GM19455 (cell line): ENCODE measurements at regions not wholly inside any gene's neighbourhood (a gene's known extent, or its start where the extent isn't known, plus 50 kb on each side); places are given as distances from the start of the nearest gene placed in this dataset.

Source experiments
- ATAC-seq: cut with Tn5 transposase; IDR thresholded peaks from one replicate; pipeline ENCODE4 v1.9.1; 2021; ENCODE audit not compliant: unreplicated experiment

DNA sequence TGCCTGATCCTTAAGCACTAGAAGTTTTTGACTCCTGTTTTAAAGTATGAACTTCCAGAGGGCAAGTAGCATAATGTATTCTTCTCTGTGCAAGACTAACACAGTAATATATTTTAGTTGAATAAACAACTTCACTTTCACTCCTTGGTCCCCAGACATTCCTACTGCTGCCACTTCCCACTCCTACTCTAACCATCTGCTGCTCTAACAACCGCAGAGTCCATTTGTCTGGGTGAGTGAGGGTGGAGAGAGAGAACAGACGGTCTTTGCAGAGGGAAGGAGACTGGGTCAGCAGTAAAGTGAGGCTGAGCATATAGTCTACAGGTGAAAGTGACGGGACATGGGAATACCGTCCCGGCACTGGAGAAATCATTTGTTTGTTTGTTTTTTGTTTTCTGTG is 301.0 kb upstream of the SLCO3A1 start:
- no peak for ATAC-seq

DNA sequence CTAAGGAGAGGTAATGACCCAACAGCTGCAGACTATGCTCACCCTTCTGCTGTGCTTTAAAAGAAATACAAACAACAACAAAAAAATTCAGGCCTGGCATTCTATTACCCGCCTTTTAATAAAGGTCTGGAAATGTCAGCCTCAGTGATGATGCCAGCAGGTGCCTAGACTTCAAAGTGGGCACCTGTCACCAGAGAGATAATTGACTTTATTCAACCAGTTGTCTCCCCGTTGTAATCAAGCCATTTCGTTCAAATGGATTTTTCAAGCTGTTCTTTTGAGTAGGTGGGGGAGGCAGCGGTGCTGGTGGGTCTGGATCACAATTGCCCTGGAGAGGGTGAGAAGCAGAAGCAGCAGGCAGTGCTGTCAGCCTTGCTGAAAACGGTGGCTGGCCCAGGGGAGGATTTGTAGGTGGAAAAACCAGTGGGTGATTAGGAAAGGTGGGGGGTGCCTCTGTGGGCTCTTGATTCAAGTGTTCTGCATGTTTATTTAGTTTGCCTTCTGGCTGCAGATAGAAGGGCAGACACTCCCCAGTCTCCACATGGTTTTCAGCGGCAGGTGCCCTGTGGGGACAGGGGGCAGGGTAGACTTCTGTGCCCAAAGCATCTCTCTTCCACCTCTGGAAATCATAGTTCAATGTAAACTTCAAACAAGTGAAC is 300.2 kb upstream of the SLCO3A1 start:
- no peak for ATAC-seq

DNA sequence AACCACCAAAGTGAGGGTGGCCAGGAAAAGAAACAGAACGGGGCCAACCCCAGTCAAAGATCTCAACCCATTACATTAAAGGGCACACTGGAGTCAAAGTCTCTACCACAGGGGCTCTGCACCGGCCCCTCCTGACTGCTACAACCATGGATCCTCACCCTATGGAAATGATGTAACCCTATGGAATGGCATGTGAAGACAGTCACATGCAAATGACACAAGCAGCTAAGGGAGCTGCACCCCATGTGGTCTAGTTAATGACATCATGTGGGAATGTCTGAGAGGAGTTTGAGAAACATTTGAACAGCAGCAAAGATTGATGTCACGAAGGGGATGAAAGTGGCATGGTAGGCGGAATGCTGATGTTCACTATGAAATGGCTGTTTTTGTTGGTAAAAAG is 298.2 kb upstream of the SLCO3A1 start:
- no peak for ATAC-seq

DNA sequence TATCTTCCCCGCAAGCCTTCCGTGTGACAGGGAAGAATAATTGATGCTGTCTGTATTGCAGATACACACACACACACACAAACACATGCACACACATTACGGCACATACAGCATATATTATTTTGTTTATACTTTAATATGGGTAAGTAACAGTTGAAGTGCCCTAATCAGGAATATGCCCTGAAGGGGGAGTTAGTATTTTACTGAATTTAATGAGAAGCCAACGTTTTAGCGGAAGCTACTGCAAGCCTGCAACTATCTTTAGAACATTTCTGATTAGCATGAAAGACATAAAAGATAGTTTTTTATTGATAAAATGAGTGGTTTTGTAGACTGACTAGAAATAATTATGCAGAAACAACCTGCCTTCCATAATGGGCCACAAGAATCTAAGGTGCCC is 296.6 kb upstream of the SLCO3A1 start:
- ATAC-seq, result no peak

DNA sequence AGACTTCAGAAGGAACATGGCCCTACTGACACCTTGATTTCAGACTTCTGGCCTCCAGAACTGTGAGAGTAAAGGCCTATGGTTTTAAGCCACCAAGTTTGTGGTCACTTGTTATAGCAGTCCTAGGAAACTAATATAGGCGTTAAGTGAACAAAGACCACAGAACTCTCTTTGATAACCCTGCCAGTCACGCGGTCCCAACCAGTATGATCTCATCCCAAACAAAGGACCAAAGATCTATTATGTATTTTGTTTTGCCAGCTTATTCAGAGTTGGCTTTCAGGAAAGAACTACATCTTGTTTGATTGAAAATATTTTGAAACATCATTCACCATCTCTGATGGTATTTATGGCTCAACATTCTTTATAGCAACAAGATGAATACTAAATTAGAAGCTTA is 294.4 kb upstream of the SLCO3A1 start:
- no peak for ATAC-seq

DNA sequence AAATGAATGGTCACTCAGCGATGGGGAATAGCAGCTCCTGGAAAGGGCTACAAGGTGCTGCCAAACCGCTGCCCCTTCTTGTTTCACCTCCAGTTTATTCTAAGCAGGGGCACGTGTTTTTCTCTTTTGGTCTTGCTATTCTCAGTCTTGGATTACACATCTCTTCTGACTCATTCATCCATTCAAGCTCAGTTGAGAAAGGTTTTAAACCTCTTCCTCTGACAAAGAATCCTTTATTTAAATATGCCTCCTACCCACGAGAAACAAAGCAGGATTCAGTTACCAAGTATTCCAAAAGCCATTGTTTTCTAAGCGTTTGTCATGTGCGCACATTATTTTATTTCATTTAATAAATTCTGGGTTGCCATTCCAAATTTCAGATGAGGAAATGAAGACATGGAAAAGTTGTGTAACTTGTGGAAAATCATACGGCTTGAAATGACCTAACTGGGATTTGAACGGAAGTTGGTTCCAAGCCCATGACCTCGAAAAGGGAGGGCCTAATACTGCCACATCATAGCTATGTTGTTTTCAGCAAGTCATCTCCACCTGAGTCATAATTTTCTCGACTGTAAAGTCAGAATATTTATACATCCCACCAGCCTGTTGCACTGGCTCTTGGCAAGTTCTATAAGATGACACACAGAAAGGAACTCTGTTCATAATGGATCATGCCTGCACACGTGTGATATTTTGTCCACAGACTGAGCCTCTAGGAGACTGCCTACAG is 292.0 kb upstream of the SLCO3A1 start:
- ATAC-seq, result no peak

DNA sequence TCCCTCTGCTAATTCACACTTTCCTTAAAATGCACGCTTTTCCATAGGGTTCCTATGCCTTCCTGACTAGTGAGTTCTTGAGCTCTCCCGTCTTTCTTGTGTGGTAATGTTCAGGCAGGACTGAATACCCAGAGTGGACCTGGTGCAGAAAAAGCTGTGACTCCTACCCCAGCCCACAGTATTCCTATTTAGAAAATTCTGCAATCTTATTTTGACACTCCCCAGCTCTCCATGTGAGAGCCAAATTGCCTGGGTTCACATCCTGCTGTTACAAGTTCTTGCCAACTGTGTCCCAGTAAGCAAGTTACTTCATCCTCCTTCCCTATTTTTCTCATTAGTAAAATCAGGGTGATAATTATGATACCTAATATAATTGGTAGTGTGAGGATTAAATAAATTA is 290.8 kb upstream of the SLCO3A1 start:
- no peak for ATAC-seq

DNA sequence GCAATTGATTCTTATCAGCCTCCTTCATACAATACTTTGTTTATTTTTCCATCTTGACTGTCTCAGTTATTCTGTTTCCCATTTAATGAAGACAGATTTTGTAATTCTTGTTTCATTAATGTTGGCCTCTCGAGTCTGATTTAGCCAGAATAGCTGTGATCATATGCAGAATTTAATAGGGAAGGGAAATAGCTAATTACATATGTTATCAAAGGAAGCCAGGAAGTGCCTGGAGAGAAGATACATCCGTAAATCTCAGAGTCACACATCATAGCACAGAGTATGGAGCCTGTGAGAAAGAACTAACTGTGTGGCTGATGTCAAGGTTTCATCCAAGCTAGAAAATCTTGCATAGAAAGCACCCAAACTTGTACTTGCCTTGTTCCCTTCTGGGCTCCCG is 288.9 kb upstream of the SLCO3A1 start:
- ATAC-seq, result no peak

DNA sequence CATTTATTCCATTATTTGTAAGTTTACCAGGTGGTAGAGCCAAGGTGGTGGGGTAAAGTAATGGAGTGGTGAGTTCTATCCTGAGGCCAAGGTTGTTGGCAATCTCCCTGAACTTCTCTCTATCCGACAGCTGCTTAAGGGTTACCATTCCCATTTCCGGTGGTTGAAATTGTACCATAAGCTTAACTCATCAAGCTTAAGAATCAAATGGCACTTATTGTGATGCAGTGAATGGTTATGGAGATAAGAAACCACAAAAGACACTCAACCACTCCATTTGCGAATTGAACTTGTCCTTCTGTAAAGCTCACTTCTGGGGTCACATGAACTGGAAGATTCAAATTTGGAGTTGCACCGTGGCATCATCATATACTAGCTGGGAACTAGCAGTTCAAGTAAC is 287.4 kb upstream of the SLCO3A1 start:
- ATAC-seq, result no peak

DNA sequence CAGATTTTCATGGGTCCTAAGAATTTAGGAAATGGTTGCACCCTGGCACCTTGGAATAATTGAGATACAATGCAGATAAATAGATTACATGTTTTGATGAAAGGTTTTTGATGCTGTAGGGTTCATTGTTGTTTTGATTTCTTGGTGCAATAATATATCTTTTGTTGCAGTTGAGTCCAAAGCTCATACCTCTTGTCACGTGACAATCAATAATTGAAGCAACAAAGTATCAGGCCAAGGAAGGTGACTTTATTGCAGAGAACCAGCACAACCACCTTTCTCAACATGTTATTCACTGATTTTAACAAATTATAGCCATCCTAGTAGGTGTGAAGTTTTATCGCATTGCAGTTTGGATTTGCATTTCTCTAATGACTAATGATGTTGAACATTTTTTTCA is 285.5 kb upstream of the SLCO3A1 start:
- no peak for ATAC-seq

DNA sequence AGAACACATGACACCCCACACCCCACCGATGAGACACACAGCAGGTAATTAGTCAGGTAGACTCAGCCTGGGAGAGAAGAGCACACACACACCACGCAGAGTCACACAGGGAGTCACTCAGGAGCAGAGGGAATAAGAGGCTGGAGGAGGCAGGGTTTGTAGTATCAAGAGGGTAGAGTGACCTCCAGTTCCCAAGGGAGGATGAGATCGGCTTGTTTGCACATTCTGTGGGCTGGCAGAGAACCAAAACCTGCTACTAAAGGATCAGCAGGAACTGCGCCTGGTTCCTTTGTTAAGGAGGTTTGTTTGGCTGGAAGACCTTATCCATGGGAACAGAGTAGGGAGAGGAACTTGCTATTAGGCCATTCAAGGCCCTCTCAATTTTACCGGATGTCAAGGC is 281.4 kb upstream of the SLCO3A1 start:
- no peak for ATAC-seq

DNA sequence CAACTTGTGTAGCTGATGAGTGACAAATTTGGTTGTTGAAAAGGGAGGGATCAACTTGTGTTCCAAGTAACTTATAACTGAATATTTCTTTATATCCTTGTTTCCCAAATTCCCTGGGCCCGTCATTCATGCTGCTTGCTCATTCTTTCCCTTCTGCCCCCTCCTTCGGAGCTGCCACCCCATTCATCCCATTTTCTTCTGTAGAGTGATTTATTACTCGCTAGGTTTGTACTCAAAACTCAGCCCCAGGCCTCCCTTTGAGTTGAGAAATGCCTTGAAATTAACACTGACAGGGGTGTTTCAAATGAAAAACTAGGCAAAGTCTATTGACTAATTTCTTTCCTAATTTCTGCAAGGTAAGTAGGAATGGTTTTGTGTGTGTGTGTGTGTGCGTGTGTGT is 277.4 kb upstream of the SLCO3A1 start:
- no peak for ATAC-seq

DNA sequence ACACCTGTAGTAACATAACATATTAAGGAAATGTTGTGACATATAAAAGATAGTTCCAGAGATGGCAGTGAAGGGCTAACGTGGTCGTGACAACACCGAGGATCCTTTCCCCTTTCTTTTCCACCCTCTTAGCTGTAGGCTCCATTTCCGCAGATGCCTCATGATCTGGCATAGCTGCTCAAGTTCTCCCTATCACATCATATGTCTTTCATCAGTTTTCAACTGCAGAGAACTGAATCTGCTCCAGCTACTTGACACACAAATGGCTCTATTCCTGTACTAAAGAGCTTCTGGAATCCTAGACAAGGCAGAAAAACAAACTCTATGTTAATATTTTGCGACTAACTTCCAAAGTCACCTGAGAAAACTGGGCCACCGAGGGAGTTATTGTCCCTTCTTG is 275.0 kb upstream of the SLCO3A1 start:
- no peak for ATAC-seq

DNA sequence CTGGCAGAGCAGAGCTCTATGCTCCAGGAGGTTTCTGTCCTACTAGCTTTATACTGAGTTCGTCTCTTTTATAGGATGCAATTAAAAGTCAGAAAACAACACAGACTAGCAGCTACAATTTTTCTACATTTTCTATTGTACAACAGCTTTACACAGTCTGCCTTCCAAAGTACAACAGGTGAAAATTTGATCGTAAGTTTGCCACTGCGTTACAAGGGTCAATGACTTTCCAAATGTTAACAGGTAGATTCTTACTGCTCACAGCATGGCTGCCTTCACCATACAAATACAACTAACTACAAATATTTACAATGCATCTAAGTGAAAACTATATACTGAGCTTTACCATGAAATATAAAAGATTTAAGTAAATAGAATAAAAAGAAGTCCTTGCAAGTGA is 268.6 kb upstream of the SLCO3A1 start:
- no peak for ATAC-seq

DNA sequence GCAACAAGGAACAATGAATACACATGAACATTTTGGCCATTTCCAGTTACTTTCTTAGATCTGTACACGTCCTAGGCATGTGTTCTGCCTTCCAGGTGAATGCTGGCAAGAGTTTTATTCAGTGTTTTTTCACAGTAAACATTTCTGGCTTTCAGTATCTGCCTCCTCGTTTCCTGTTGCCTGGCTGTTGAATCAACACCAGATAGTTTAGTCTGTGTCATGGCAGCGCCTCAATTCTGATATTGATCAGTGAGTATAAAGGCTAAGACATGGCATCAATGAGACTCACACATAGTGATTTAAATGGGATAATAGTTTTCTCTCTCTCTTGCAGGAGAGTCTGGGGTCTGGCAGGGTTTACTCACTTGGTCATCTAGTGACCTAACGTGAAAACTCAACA is 266.9 kb upstream of the SLCO3A1 start:
- no peak for ATAC-seq

DNA sequence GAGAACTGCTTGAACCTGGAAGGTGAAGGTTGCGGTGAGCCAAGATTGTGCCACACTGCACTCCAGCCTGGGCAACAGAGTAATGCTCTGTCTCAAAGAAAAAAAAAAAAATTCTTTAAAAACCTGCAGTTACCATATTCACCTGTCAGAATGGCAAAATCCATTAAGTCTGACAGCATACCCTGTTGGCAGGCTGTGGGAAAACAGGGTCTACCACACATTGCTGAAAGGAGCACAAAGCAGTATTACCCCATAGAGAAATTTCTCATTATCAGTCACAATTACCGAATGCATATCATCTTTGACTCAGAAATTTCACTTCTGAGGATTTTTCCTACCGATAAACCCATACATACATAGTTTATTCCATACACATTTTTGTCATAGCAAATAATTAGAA is 264.1 kb upstream of the SLCO3A1 start:
- ATAC-seq, result no peak

DNA sequence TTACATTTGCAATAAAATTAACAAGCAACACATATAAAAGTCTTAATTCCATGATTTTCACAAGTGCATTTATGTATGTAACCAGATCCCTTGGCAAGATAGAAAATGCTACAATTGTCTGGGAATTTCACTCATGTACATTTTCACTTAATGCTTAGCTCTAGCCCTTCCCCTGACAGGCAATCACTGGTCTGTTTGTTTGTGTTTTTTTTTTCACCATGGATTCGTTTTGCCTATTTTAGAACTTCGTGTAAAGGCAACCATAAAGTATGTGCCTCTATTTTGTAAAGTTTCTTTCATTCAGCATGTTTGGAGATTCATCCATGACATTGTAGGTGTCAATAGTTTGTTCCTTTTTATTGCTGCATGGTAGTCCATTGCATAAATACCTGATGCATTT is 260.9 kb upstream of the SLCO3A1 start:
- ATAC-seq, result no peak

DNA sequence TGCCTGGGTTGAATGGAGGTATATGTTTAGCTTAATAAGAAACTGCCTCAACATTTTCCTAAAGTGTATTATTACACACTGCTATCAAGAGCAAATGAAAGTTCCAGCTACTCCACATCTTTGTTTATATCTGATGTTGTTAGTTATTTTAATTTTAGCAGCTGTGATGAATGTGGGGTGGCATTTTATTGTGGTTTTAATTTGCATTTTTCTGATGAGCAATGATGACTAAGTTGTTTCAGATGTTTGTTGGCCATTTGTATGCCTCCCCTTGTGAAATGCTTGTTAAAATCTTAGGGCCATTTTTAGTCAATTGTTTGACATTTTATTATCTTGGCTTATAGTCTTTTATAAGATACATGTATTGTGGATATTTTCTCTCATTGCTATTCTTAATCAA is 260.4 kb upstream of the SLCO3A1 start:
- no peak for ATAC-seq

DNA sequence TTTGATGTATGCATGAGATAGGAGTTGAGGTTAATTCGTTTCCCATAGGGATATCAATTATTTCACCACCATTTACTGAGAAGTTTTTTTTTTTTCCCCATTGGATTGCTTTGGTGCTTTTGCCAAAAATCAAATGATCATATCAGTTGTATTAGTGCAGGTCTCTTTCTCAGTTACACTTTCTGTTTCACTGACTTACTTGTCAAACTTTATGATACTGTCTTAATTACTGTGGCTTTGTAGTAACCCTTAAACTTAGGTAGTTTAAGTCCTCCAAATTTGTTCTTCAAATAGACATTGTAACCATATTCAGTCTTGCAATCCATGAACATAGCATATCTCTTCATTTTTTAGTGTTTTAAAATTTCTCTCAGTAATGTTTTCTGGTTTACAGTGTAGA is 259.9 kb upstream of the SLCO3A1 start:
- no peak for ATAC-seq

DNA sequence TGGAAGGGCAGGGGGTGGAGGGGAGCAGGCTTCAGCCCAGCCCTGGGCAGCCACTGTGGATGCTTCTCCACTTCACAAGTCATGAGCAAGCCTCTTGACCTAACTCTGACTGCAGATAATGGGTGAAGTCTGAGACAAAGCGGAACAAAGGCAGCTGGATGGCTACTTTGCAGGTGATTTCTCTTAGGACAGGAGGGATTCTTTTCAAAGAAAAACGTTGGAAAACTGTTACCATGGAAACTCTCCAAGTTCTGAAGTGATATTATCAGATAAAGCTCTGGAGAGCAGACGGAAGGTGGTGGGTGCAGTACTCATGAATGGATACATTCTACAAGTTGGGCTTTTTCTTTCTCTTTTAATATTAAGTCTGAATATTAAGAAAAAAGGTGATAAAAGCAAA is 254.2 kb upstream of the SLCO3A1 start:
- no peak for ATAC-seq

DNA sequence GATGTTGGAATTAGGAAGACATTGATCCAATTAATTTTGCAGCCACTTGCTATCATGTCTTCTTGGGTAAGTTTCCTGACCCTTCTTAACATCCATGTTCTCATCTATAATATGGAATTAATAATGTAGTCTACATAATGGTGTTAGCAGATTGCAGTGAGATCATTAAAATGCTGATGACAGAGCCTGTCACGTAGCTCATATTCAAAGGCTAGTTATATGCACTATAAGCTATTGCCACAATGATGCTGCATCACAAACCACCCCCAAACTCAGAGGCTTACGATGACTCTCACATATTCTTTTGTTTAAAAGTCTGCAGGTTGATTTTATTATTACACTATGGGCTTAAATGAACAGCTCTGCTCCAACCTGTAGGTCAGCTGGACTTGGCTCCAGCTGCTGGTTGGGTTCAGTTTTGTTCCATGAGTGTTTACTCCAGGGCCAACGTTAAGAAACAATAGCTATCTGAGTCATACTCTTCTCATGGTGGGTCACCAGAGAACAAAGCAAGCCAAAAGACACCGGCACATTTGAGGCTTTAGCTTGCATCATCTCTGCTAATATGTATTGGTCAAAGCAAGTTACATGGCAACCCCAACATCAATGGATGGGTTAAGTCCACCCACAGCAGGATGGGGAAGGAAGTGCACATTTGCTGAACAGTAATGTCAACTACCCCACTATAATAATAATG is 250.0 kb upstream of the SLCO3A1 start:
- no peak for ATAC-seq

DNA sequence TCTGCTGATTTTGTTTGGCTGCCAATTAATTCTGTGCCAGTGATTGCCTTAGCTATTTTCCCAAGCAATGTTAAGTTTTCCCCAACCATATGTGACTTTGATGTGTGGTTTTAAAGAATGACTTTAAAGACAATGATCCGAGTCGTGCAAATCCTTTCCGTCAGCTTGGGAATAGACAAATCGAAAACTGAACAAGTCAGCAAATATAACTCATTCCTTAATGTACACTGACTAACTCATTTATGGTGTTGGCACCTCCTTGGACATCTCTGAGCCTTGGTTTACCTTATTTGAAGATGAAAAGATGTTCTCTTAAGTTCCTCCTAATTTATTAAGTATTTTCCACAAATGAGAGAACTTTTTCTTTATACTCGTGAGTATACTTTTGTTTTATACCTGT is 249.4 kb upstream of the SLCO3A1 start:
- ATAC-seq, result no peak
